C4-2B (cell line): ENCODE measurements at regions not wholly inside any gene's neighbourhood (a gene's known extent, or its start where the extent isn't known, plus 50 kb on each side); places are given as distances from the start of the nearest gene placed in this dataset.

ENCODE experiments used
- H3K27ac ChIP-seq: fragments of 450-650 bp; 2 replicates; pipeline ENCODE4 v1.5.1; 2017
- CTCF ChIP-seq: fragments of 450-650 bp; conservative IDR thresholded peaks from 2 replicates; pipeline ENCODE4 v1.5.1; 2017; ENCODE audit warnings: mild to moderate bottlenecking
- ZFX ChIP-seq: fragments of 450-650 bp; IDR thresholded peaks from 2 replicates; pipeline ENCODE4 v1.6.1; 2017

DNA sequence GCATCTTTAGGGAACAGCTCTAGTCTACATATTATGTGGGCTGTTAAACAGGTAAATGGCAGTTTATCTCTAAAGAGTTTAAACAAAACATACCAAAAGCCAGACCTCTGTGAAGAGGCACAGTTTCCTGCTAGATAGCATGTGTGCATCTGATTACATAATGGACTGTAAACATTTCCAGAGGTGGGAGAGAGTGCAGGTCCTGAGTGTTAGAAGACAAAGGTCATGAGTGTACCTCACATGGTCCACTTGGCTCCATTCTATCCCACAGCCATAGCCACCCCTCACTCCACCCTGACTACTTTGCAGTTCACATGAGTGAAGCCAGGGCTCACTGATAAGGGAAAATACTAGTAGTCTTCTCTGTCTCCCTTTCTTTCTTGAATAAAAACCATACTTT is 233.4 kb downstream of the MTX2 start:
- TF ChIP-seq ZFX, result no peak
- no peak for TF ChIP-seq CTCF
- H3K27ac ChIP-seq, result no peak overlapping the region

GRCh38 chr2:176503776-176504175 is 234.5 kb downstream of the MTX2 start:
- H3K27ac ChIP-seq, result no peak overlapping the region
- no peak for TF ChIP-seq ZFX
- TF ChIP-seq CTCF, result no peak

GRCh38 chr2:176504440-176504839 is 235.2 kb downstream of the MTX2 start:
- H3K27ac ChIP-seq, result no peak overlapping the region
- TF ChIP-seq ZFX (no peak), CTCF (no peak)

DNA sequence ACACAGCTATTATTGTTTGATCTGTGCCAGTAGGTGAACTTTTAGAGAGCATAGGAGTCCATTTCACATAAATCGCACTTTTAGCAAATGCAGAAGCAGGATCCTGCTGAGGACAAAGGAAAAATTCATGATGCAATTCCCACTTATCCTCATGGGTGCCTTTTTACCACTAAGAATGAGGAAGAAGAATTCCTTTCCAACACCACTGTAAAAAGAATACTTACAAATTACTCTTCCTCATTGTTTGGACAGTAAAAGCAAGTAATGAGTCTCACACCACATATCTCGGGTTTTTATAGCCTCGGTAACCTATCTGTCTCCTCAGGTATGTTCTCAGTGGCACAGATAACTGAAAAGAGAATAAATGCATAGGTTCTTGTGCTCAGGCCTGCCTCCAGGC is 238.5 kb downstream of the MTX2 start:
- no peak overlapping the region for H3K27ac ChIP-seq
- TF ChIP-seq CTCF (no peak), ZFX (no peak)

DNA sequence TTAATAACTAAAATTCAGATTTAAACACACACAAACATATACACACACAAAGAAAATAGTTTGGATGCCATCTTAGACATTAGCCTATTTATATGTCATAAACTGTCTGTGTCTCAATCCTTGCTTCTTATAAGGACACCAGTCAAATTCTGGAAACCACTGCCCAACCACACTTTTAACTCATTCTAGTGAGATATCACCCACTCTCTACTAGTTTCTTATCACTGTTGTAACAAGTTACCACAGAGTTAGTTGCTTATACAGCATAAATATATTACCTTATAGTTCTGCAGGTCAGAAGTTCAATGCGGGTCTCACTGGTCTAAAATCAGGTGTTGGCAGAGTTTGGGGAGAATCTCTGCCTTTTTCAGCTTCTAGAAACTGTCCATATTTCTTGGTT is 239.1 kb downstream of the MTX2 start:
- H3K27ac ChIP-seq, result no peak overlapping the region
- no peak for TF ChIP-seq ZFX
- TF ChIP-seq CTCF, result no peak

DNA sequence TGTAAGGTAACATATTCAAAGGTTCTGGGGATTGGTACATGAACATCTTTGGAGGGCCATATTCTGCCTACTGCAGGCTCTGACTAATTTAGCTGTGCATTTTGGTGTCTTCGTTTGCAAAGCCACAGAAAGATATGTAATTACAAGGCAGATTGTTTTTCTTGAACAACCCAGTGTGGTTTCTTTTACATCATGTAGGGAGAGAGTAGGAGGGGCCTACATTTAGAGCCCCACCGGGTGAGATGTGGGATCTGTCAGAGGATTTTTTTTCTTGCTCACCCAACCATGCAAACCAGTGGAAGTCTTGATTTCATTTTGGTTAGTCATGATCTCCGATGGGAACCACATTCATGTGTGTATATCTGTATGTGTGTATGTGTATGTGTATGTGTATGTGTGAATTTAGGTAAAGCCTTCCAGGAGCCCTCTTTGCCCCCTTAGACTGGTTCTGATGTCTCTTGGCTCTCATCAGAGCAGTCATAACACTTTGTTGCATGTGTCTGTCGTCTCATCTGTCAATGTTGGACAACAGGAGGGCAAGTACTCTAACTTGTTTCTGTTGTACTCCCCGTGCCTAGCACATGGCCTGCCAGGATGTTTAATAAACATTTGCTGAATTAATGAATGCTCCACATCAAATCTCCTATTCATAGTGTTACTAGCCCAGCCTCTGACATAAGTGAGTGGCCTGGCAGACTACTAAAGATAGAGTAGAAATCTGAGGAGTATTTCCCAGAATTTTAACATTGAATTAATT is 239.9 kb downstream of the MTX2 start:
- TF ChIP-seq CTCF (no peak), ZFX (no peak)
- H3K27ac ChIP-seq, result no peak overlapping the region

DNA sequence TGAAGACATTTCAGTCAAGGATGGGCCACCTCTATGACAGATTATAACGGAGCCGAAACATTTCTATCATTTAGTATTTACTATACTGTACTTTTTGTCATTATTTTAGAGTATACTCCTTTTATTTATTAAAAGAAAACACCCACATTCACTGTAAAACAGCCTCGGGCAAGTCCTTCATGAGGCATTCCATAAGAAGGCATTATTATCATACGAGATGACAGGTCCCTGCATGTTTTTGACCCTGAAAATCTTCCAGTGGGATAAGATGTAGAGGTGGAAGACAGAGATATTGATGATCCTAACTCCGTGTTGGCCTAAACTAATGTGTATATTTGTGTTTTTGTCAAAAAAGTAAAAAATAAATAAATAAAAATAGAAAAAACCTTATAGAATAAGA is 245.0 kb downstream of the MTX2 start:
- TF ChIP-seq CTCF, result no peak
- no peak for TF ChIP-seq ZFX
- no peak overlapping the region for H3K27ac ChIP-seq
